Neural crest cell (in vitro differentiated cells): ENCODE measurements at regions not wholly inside any gene's neighbourhood (a gene's known extent, or its start where the extent isn't known, plus 50 kb on each side); places are given as distances from the start of the nearest gene placed in this dataset.

Source experiments
- DNase-seq: peaks from one replicate; pipeline ENCODE4 v3.0.0; 2021; ENCODE audit warnings: low read depth, mixed read lengths, low spot score
- H3K27ac Mint-ChIP-seq: one replicate; pipeline ENCODE4 v1.8.0; 2021; ENCODE audit warnings: mild to moderate bottlenecking, mixed read lengths; ENCODE audit not compliant: unreplicated experiment
- H3K27me3 Mint-ChIP-seq: 2 replicates; pipeline ENCODE4 v1.8.0; 2021; ENCODE audit warnings: low read depth, mild to moderate bottlenecking, mixed read lengths
- H3K36me3 Mint-ChIP-seq: 2 replicates; pipeline ENCODE4 v1.8.0; 2021; ENCODE audit warnings: low read depth, mild to moderate bottlenecking, mixed read lengths
- H3K4me1 Mint-ChIP-seq: 2 replicates; pipeline ENCODE4 v1.8.0; 2021; ENCODE audit warnings: mixed read lengths
- H3K4me3 Mint-ChIP-seq: one replicate; pipeline ENCODE4 v1.8.0; 2021; ENCODE audit warnings: mild to moderate bottlenecking, mixed read lengths
- H3K9me3 Mint-ChIP-seq: 2 replicates; pipeline ENCODE4 v1.8.0; 2021; ENCODE audit warnings: mixed read lengths
- CTCF ChIP-seq: fragments of 200-600 bp; sonication (generic); conservative IDR thresholded peaks from 2 replicates; pipeline ENCODE4 v1.5.0; 2021; ENCODE audit warnings: antibody characterized with exemption, mild to moderate bottlenecking

GRCh38 chr2:76567478-76567877 lies 856.8 kb upstream of the GCFC2 start:
- H3K27me3 Mint-ChIP-seq, result no peaks in the 10 kb centered on the region
- no peaks in the 10 kb centered on the region for H3K4me1 Mint-ChIP-seq
- H3K4me3 Mint-ChIP-seq, result no peak overlapping the region
- no peak overlapping the region for H3K27ac Mint-ChIP-seq
- no peak for DNase-seq
- no peaks in the 10 kb centered on the region for H3K36me3 Mint-ChIP-seq
- TF ChIP-seq CTCF, result no peak
- H3K9me3 Mint-ChIP-seq, result no peaks in the 10 kb centered on the region

GRCh38 chr2:76564734-76565133 lies 854.0 kb upstream of the GCFC2 start:
- no peak for TF ChIP-seq CTCF
- Mint-ChIP-seq H3K27me3 (no peaks in the 10 kb centered on the region), H3K36me3 (no peaks in the 10 kb centered on the region), H3K4me1 (no peaks in the 10 kb centered on the region), H3K4me3 (no peak overlapping the region), H3K9me3 (no peaks in the 10 kb centered on the region), H3K27ac (no peak overlapping the region)
- DNase-seq, result no peak

- TF ChIP-seq CTCF, result no peak
- no peak overlapping the region for H3K27ac Mint-ChIP-seq
- no peaks in the 10 kb centered on the region for H3K27me3 Mint-ChIP-seq
- H3K9me3 Mint-ChIP-seq, result no peaks in the 10 kb centered on the region
- no peak overlapping the region for H3K4me3 Mint-ChIP-seq
- H3K36me3 Mint-ChIP-seq, result no peaks in the 10 kb centered on the region
- no peak for DNase-seq
- H3K4me1 Mint-ChIP-seq, result no peaks in the 10 kb centered on the region
These were observed 853.0 kb upstream of the GCFC2 start for GRCh38 chr2:76563730-76564129.

GRCh38 chr2:76558157-76558556 lies 847.4 kb upstream of the GCFC2 start:
- no peak for TF ChIP-seq CTCF
- no peaks in the 10 kb centered on the region for H3K4me1 Mint-ChIP-seq
- no peak overlapping the region for H3K4me3 Mint-ChIP-seq
- no peak for DNase-seq
- H3K36me3 Mint-ChIP-seq, result no peaks in the 10 kb centered on the region
- H3K9me3 Mint-ChIP-seq, result no peaks in the 10 kb centered on the region
- no peak overlapping the region for H3K27ac Mint-ChIP-seq
- H3K27me3 Mint-ChIP-seq, result no peaks in the 10 kb centered on the region

GRCh38 chr2:76556018-76556417 lies 845.3 kb upstream of the GCFC2 start:
- Mint-ChIP-seq H3K9me3 (no peaks in the 10 kb centered on the region), H3K36me3 (no peaks in the 10 kb centered on the region), H3K27ac (no peak overlapping the region), H3K27me3 (no peaks in the 10 kb centered on the region), H3K4me1 (no peaks in the 10 kb centered on the region), H3K4me3 (no peak overlapping the region)
- no peak for DNase-seq
- no peak for TF ChIP-seq CTCF

- Mint-ChIP-seq H3K9me3 (no peaks in the 10 kb centered on the region), H3K36me3 (no peaks in the 10 kb centered on the region), H3K27me3 (no peaks in the 10 kb centered on the region), H3K4me3 (no peak overlapping the region), H3K4me1 (no peaks in the 10 kb centered on the region), H3K27ac (no peak overlapping the region)
- no peak for DNase-seq
- no peak for TF ChIP-seq CTCF
These were observed 835.5 kb upstream of the GCFC2 start for GRCh38 chr2:76546207-76546606.
